GM18858 (cell line): ENCODE measurements at regions not wholly inside any gene's neighbourhood (a gene's known extent, or its start where the extent isn't known, plus 50 kb on each side); places are given as distances from the start of the nearest gene placed in this dataset.

Experiments
- ATAC-seq: cut with Tn5 transposase; IDR thresholded peaks from one replicate; pipeline ENCODE4 v1.9.1; 2021; ENCODE audit not compliant: unreplicated experiment

GRCh38 chr2:217289907-217290280 lies 430.0 kb upstream of the TNP1 start:
- no peak for ATAC-seq

DNA sequence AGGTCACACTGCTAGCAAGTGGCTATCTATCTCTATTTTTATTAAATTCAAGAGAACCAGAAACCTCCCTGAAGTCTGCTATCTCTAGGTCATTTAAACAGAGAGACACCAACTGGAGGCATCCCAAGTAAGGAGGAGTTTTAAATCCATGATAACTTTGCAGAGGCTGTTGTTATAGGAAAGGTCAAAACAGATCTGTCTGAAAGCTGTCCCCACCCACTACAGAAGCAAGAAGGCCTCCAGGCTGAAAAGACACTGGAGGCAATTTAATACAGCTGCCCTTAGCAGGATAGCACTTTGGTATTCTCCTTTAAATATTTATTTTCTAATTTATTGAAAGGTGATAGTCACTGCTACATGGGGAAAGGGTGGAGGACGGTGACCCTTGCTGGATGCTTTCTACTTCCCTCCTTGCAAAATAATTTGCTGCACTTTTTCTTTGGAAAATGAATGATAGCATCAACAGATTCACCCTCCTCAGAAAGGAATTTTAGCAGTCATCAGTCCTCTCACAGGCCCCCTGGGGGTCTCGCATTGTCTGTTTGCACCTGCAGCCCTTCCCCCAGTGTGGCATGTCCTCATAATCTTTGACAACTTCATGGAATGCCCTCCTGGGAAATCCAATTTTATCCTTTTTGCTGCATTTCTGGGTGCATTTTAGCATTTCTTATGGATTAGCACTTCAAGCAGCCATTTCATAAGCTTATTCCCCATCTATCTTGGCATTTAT lies 429.5 kb upstream of the TNP1 start:
- no peak for ATAC-seq

DNA sequence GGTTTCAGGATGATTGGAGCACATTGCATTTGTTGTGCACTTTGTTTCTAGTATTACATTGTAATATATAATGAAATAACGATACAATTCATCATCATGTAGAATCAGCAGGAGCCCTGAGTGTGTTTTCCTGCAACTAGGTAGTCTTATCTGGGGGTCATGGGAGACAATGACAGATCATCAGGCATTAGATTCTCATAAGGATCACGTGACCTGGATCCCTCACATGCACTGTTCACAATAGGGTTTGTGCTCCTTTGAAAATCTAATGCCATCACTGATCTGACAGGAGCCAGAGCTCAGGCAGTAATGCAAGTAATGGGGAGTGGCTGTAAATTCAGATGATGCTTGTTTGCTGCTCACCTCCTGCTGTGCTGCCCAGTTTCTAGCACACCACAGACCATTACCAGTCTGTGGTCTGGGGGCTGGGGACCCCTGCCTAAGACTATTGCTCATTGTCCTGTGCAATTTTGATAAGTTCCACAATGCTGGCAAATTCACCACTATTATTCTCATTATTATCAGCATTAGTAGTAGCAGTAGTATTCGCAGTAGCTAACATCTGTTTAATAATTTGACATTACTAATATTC lies 428.7 kb upstream of the TNP1 start:
- ATAC-seq: no peak

GRCh38 chr2:217286833-217287232 lies 427.0 kb upstream of the TNP1 start:
- ATAC-seq: no peak

DNA sequence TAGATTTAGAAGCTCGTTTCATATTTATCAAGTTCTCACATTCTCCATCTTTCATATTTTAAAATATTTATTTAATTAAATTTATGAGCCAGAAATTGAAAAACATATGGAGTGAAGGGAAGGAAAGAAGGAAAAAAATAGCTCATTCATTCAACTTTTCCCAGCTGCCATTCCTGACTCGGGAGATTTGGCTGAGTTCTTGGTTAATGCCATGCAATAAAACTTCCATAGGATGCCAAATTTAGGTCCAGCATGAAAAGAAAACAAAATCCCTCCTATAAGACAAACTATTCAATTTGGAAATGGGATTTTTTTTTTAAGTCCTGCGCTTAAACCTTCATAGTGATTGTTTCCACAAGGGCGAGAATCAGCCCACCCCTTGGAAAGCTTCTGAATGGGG lies 426.1 kb upstream of the TNP1 start:
- ATAC-seq: no peak

DNA sequence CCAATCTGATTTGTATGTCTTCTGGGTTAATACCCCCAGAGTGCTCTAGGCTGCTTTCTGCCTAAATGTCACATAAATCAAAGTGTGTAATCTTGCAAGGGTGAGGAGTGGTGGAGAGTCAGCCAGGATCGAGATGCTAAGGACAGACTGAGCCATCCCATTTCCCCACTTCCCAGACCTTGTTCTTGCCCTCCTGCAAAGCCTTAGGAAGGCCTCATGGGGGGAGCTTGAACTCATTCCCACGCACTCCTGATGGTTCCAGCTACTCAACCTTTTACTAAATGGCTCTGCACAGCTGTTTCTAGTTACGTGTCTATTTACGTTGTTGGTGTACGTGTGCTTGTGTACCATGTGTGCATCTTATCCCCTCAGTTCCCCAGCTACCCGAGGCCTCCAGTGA lies 423.6 kb upstream of the TNP1 start:
- ATAC-seq: no peak

DNA sequence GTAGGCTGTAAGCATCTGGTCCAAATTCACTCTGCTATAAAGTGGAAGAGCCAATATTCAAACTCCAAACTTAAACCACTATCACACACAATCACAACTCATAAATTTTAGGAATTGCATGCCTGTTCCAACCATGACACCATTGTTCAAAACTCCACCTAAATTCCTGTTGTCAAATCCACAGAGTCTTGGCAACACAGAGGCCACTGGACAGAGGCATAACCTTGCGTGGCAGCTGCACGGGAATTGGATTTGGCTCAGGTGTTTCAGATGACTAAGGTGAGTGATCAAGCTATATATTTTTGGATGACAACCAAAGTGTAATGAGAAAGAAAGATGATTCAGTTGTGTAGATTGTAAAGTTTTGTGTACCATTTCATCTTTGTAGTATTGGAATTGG lies 422.7 kb upstream of the TNP1 start:
- no peak for ATAC-seq

GRCh38 chr2:217279556-217279955 lies 419.7 kb upstream of the TNP1 start:
- no peak for ATAC-seq

DNA sequence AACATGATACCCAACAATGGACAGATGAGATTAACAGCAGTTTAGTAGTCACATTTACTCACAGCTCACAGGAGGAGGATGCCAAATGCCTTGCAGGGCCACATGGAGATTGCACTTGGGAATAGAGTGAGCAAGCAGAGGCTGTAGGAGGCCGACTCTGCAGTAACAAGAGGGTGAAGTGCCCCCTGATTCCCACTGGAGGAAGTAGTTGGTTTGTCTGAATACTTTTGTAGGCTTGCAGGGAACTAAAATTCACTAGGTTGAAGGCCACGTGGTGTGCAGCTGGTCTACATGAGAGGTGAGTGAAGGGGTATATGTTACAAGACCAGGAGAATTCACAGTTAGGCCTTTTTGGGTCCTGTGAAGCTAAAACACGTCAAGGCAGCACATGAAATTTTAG lies 419.3 kb upstream of the TNP1 start:
- no peak for ATAC-seq

- ATAC-seq: no peak
These were observed 418.0 kb upstream of the TNP1 start for GRCh38 chr2:217277646-217278398.

- ATAC-seq: no peak
These were observed 416.6 kb upstream of the TNP1 start for GRCh38 chr2:217276433-217276832.

- no peak for ATAC-seq
These were observed 415.2 kb upstream of the TNP1 start for GRCh38 chr2:217275091-217275490.

DNA sequence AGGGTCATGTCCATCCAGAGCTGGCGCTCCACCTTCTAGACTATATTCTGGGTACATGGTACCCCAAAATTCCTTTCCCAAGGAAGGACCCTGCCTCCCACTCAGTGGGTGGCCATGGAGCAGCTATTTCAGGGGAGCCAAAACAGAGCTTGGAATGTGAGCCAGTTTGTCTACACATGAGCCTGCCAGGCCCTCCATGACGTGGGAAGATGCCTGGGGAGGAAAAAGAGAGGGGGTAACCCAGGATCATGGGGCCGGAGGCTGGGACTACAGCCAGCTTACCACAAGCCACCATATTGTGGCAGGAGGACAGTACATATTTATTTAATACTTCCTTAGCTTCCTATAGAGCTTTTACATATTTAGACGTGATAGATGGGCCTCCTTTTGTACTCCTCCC lies 414.7 kb upstream of the TNP1 start:
- no peak for ATAC-seq

- no peak for ATAC-seq
These were observed 414.0 kb upstream of the TNP1 start for GRCh38 chr2:217273851-217274250.

- no peak for ATAC-seq
These were observed 413.3 kb upstream of the TNP1 start for GRCh38 chr2:217273162-217273561.

DNA sequence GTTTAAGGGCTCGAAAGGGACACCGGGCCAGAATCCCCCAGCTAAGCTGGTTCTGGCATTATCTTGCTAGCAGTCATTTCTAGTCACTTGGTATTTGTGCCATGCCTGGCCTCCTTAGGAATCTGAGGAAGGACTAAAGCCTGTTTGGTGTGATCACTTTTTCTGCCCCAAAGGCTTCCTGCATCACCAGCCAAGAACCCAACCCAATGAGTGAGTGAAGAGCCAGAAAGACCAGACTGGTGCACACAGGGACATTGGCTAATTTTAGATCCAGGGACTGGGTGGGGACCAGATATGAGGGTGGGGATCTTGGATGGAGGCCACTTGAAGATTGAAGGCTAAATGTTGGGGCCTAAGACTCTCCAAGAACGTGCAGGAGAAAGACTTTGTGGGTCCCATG lies 411.9 kb upstream of the TNP1 start:
- no peak for ATAC-seq

DNA sequence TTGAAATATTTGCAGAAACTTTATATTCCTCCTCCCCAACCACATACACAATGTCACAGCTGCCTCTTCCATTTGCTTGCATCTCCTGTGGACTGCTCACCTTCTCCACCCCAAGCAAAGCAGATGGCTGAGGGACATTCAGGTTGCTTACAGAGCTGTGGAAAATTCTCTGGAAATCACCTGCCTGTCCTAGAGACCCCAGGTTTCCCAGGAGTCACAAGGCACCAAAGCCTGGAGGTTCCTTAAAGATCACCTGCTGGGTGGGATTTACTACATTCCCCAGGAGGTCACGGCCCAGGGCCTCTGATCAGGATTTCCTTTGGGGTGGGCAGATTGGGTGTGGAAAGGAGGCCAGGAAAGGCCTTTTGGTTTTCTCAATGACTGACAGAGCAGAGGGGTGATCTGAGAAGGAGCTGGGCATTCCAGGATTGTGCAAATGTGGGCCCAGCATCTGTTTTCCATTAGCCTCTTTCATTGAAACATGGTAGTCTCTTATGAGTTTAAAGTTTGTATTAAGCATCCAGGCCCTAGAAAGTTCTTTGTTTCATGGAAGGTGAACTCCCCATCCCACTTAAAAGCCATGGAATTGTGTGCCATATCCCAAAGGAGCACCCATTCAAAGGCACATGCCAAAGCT lies 410.7 kb upstream of the TNP1 start:
- no peak for ATAC-seq

DNA sequence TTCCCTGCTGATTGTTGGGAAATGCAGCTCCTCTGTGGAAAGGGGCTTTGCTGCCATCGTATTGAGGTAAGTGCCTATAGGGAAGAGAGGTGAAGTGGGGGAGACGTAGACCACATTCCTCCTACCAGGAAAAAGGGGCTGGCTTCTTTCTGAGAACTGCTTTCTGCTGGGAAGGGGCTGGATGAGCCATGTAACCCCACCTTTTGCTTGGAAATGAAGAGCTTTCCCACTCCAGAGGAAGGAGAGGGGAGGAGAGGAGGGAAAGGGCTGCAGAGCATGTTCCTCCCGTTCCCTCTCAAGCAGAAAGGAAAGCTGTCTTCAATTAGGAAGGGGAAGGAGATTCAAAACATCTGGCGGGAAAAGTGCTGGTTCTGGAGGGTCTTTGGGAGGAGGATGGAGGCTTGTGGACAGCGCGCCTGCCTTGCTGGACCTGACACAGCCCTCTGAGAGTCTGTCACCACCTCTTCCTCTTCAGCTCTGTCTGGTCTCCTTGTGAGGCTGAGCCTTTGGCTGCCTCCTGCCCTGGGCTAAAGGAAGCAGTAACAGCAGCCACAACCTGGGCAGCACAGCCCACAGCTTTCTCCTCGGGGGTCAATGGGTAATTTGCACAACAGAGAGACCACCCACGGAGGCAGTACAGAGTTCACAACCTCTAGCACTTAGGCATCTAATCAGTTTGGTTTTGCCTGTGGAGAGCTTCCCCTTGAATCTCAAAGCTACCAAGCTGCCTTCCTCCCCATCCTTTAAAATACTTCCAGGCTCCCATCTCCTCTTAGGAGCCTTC lies 410.0 kb upstream of the TNP1 start:
- ATAC-seq: no peak

GRCh38 chr2:217268978-217269377 lies 409.1 kb upstream of the TNP1 start:
- no peak for ATAC-seq

DNA sequence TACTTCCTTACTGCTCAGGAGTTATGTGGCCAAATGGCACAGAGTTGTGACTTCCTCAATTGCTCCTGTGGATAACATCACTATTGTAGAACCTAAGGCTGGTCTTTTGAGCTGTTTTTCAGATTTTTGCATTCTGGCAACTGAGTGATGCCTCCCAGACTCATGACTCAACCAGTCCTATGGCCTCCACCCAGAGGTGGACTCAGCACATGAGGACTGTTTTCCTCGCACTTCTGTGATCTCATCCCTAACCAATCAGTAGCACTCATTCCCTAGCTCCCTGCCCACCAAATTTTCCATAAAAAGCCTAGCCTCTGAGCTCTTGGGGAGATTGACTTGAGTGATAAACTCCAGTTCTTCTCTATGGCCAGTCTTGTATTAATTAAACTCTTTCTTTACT lies 407.9 kb upstream of the TNP1 start:
- ATAC-seq: no peak

DNA sequence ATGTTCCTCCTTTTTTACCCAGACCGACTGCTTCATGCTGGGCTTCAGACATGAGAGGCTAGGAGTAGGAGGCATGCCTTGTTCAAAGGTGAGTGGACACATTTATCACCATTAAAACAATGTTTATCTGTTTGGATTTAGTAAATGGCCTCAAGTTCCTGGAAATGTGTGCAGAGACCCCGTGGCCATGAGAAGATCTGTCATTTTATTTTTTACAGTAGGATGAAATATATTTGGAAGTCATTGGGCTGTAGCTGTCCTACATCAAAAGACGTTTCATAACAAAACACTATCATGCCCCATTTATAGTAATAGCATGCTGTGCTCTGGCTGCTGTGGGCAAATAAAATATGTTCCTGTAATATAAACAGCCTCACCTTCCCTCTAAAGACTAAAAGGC lies 403.9 kb upstream of the TNP1 start:
- no peak for ATAC-seq
